GM21447 (cell line): ENCODE measurements at regions not wholly inside any gene's neighbourhood (a gene's known extent, or its start where the extent isn't known, plus 50 kb on each side); places are given as distances from the start of the nearest gene placed in this dataset.

Experiments used
- ATAC-seq: cut with Tn5 transposase; IDR thresholded peaks from one replicate; pipeline ENCODE4 v1.9.1; 2021; ENCODE audit not compliant: unreplicated experiment

DNA sequence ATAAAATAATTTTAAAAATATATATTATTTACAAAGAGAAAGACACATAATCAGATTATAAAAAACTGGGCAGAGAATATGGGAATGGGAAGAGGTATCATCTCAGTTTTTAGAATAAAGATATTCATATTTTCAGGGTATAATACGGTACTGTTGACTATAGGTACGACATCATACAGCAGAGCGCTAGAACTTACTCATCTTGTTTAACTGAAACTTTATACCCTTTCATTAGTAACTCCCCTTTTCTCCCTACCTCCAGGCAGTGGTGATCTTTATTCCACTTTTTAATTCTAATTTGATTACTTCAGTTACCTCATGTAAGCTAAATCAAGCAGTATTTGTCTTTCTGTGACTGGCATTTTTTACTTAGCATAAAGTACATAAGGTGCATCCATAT, 742.1 kb downstream of the MTRR start:
- no peak for ATAC-seq

DNA sequence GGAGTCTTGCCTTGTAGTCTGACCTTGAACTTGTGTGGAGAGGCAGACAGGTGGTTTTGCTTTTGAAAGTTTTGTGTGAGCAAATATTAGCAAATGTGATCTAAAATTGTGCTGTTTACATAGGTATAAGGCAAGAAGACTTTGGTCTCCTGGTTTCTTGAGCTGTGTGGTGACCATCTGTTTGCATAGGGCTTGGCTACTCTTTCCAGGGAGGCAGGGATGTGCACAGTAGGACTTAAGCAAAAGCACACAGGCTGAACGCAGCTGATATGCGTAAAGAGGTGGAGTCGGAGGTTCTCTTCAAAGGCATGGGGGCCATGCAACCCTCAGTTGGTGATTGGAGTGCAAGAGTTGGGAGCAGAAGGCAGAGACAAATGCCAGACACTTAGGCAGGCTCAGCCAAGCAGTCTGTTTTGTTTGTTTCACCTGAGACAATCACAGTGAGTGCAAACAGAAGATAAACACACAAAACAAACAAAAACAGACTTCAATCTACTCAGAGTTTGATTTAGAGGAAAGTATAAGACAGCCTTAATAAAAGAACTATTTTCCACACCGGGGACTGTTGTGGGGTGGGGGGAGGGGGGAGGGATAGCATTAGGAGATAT, 744.2 kb downstream of the MTRR start:
- ATAC-seq = no peak

- ATAC-seq = no peak
These were observed 746.4 kb downstream of the MTRR start for GRCh38 chr5:8615142-8615858.

- ATAC-seq = no peak
These were observed 759.6 kb downstream of the MTRR start for GRCh38 chr5:8628521-8628920.

DNA sequence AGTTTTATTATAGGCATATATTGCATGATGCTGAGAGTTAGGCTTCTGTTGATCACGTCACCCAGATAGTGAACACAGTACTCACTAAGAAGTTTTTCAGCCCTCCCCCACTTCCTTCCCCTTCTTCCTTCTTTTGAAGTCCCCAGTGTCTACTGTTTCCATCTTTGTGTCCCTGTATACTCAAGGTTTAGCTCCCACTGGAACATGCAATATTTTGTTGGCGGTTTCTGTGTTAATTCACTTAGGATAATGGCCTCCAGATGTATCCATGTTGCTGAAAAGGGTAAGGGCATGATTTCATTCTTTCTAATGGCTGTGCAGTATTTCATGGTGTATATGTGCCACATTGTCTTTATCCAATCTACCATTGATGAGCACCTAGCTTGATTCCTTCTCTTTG, 764.3 kb downstream of the MTRR start:
- ATAC-seq = no peak

- no peak for ATAC-seq
These were observed 764.7 kb downstream of the MTRR start for GRCh38 chr5:8633696-8634095.

DNA sequence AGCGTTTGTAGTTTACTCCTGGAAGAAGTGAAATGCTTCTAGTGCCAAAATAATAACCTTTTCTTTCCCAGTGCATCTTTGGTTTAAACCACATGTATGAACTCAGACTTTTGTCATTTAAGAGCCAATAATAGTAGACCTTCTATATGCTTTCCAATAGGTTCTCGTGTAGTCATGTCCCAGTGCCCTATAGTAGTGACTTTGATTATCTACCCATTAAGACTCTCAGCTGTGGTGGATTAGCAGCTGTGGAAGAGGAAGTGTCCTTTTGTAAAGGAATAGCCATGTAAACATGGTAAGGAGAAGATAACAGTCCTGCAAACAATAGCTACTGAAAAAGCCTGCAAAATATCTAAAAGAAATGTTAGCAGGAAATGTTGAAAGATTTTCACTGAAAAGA, 765.3 kb downstream of the MTRR start:
- no peak for ATAC-seq

- ATAC-seq = no peak
These were observed 773.0 kb downstream of the MTRR start for GRCh38 chr5:8641786-8642505.

DNA sequence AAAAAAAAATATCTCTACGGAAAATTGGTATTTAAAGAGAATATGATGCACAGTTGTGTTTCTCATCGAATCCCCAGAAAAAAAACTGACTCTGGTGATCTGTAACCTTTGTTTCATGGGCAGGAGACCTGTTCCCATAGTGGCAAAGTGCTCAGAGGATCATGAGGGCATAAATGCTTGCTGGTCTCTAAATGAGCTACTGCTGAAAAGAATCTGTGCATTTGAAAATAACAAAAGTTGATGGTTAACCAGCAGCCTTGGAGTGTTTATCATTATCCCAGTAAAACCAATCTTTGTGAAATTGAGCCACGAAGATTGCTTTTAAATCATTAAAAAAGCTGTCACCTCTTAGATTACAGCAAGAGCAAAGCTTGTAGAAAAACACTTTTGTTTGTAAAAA, 775.4 kb downstream of the MTRR start:
- no peak for ATAC-seq

GRCh38 chr5:8647111-8647510, 778.2 kb downstream of the MTRR start:
- no peak for ATAC-seq

GRCh38 chr5:8650186-8650585, 781.2 kb downstream of the MTRR start:
- ATAC-seq = no peak

DNA sequence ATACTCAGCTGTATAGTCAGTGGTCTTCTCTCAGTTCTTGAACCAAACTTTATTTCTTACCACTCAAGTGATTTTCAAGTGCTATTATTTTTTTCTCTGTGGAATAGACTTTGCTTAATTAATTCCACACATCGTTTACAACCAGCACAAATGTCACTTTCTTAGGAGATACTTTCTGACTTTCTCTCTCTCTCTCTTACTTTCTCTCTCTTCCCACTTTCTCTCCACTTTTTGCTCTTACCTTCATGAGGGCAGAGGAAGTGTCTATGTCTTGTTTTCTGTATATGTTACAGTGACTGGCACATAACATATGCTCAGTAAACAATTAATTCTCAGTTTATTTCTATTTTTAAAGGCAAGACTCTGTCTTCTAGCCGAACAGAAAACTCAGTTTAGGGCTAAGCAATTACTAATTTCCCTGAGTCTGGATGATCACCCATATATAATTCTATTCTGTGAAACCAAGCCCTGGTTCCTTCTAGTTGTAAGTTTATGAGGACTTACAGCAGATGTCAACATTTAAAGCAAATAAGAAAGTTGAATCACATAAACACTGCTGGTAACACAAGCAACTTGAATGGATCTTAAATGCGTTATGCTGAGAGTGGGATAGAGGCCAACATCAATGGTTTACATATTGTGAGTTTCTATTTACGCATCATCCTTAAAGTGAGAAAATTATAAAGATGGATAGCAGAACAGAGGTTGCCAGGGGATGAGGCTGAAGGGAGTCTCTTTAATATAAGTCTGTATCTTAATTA, 791.4 kb downstream of the MTRR start:
- no peak for ATAC-seq

- no peak for ATAC-seq
These were observed 794.4 kb downstream of the MTRR start for GRCh38 chr5:8663374-8663773.

DNA sequence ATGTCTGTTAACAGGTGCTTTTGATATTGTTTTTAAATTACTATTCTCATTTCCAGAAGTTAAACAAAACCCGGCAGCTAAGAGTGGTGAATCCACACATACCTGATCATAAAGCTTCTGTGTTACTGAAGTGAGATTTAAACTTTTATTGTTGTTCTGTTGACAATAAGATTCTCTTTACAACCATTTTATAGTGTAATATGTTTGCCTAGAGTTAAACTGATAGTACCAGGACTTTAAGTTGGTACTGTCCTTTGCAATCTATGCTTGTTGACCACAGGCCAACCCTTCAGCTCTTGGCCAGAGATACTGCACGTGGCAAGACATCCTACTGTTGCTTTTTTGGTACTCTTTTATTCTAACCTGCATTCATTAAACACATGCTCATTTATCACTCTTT, 806.2 kb downstream of the MTRR start:
- ATAC-seq = no peak

DNA sequence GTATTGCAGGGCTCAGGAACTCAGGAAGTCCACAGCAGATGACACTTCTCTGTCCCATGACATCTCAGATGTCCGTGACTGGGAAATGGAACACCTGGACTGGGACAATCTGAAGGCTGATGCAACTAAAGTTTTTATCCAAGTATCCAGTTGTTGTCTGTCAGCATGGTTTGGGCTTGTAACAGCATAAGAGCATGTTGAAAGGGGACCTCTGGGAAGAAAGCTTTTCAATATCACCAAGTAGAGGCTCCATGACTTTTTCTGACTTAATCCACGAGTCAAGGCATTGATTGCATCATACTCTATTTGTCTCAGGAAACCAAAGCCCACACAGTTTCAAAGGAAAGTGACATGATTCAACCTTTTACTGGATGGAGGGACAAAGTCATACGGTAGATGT, 807.7 kb downstream of the MTRR start:
- ATAC-seq = no peak

DNA sequence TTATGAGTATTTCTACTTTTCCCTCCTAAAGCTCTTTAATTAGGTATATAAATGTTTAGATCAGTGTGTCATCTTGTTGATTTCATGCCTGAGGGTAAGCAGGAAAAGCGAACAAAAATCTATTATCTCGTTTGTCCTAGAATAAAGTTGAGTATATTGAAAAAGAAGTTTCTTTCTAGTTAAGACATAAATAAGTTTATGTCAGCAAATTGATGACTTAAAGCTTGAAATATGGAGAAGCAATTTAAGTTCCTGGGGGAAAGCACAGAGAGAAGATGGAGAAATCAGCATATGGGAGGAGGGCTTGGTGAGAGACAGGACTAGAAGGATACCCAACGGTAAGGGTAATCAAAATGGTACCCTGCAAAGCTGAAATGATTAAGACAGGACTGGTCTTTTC, 813.4 kb downstream of the MTRR start:
- no peak for ATAC-seq

DNA sequence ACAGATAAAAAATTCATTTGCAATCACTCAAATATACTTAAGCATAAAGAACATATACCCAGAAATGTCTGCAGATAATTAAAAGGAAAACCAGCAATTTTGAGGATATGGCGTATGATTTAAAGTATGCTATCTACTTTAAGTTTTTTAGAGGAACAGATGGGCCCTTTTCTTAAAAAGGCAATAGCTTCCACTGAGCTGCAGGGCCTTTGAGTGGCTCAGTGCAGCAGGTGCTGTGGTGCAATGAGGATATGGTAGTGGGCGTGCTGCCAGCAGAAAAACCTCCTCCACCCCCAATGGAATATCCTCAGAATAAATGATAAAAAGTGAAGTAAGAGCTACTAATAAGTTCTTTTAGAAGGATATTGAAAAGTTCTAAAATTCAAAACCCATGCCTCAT, 814.5 kb downstream of the MTRR start:
- no peak for ATAC-seq

DNA sequence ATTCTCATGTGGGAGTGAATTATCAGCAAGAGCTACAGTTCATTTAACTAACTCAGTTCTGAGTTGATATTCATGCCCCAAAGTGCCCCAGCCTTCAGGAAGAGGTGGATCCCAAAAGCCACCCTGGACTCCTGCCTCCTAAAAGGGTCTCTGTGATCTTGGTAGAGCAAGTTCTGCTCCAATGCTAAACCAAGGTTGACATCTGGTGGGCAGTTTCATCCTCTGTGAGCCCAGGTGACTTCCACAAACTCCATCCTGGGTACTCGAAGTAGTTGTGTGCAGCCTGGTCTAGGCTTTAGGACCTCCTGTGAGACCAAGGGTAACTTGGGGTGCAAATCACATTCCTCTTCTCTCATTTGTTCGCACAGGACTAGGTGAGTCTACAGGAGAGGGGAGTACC, 816.8 kb downstream of the MTRR start:
- ATAC-seq = no peak

GRCh38 chr5:8686707-8687106, 817.8 kb downstream of the MTRR start:
- no peak for ATAC-seq

DNA sequence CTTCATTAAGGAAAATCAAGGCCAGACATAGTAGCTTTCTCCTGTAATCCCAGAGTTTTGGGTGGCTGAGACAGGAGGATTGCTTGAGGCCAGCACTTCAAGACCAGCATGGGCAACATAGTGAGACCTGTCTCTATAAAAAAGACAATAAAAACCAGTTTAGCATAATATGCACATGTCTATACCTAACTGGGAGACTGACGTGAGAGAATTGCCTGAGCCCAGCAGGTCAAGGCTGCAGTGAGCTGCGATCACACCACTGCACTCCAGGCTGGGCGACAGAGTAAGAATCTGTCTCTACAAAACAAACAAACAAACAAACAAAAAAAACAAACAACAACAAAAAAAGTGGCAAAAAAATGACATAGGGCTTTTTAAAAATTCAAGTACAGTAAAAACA, 820.8 kb downstream of the MTRR start:
- ATAC-seq = no peak

- no peak for ATAC-seq
These were observed 822.3 kb downstream of the MTRR start for GRCh38 chr5:8691221-8691620.
